ENCODE measurements at regions not wholly inside any gene's neighbourhood (a gene's known extent, or its start where the extent isn't known, plus 50 kb on each side); places are given as distances from the start of the nearest gene placed in this dataset.

- H3F3A ChIP-seq (ENCODE audit: low read depth): peaks cover 17% of the 10 kb centered on the region
- peaks cover 13% of the 10 kb centered on the region for H3K4me1 ChIP-seq
- H3K79me2 ChIP-seq (ENCODE audit: low read depth): no peaks in the 10 kb centered on the region
- no peaks in the 10 kb centered on the region for H3K36me3 ChIP-seq
- Mint-ChIP-seq H3K4me3 (no peak overlapping the region), H3K27me3 (ENCODE audit: insufficient read depth, low read depth) (no peaks in the 10 kb centered on the region), H3K9me3 (peaks cover 44% of the 10 kb centered on the region), H3K36me3 (peaks cover 12% of the 10 kb centered on the region), H3K4me1 (peaks cover 33% of the 10 kb centered on the region), H3K27ac (peak overlapping the region; percentile 65)
- no peak overlapping the region for H3K27ac ChIP-seq
- H3K4me3 ChIP-seq: no peak overlapping the region
- no peaks in the 10 kb centered on the region for H4K20me1 ChIP-seq (ENCODE audit: low read depth)
- H2AFZ ChIP-seq (replicated peaks): no peak overlapping the region
- no peaks in the 10 kb centered on the region for H3K9me3 ChIP-seq (ENCODE audit: low read depth)
- H3K9ac ChIP-seq: no peak overlapping the region
- no peak for TF ChIP-seq EZH2 (IDR thresholded peaks at IDR 0.05)
- no peak for TF ChIP-seq CTCF (IDR thresholded peaks at IDR 0.05)
- no peak for TF ChIP-seq EZH2phosphoT487 (IDR thresholded peaks at IDR 0.05)
- DNase-seq (ENCODE audit: low spot score): no peak
- no peak overlapping the region for H3K4me2 ChIP-seq
- H3K27me3 ChIP-seq: no peaks in the 10 kb centered on the region
Measured at GRCh38 chr12:124210991-124211577, 83.8 kb upstream of the RFLNA start.

- no peak overlapping the region for H3K4me3 Mint-ChIP-seq
- H3K4me1 Mint-ChIP-seq: peaks cover 37% of the 10 kb centered on the region
- peaks cover 21% of the 10 kb centered on the region for H3F3A ChIP-seq (ENCODE audit: low read depth)
Measured at GRCh38 chr12:124211753-124212152, 83.1 kb upstream of the RFLNA start.

GRCh38 chr12:124213666-124214347 is 81.1 kb upstream of the RFLNA start:
- no peaks in the 10 kb centered on the region for H3K79me2 ChIP-seq (ENCODE audit: low read depth)
- H3K9me3 ChIP-seq (ENCODE audit: low read depth): no peaks in the 10 kb centered on the region
- H3K4me2 ChIP-seq: no peak overlapping the region
- H3K4me3 ChIP-seq: no peak overlapping the region
- H3K27ac Mint-ChIP-seq: peak overlapping the region; percentile 51
- H3K36me3 Mint-ChIP-seq: peaks cover 11% of the 10 kb centered on the region
- no peak overlapping the region for H2AFZ ChIP-seq (replicated peaks)
- peaks cover 21% of the 10 kb centered on the region for H3K4me1 ChIP-seq
- H3K4me3 Mint-ChIP-seq: peak overlapping the region; percentile 46
- no peaks in the 10 kb centered on the region for H3K27me3 ChIP-seq
- H3F3A ChIP-seq (ENCODE audit: low read depth): peaks cover 28% of the 10 kb centered on the region
- H3K9me3 Mint-ChIP-seq: peaks cover 35% of the 10 kb centered on the region
- peaks cover 35% of the 10 kb centered on the region for H3K4me1 Mint-ChIP-seq
- H3K27ac ChIP-seq: no peak overlapping the region
- peak; percentile 28 for DNase-seq (ENCODE audit: low spot score)
- peaks cover 2% of the 10 kb centered on the region for H3K27me3 Mint-ChIP-seq (ENCODE audit: insufficient read depth, low read depth)
- H3K9ac ChIP-seq: no peak overlapping the region
- no peaks in the 10 kb centered on the region for H3K36me3 ChIP-seq
- peaks cover 3% of the 10 kb centered on the region for H4K20me1 ChIP-seq (ENCODE audit: low read depth)
- TF ChIP-seq EZH2 (IDR thresholded peaks at IDR 0.05) (no peak), EZH2phosphoT487 (IDR thresholded peaks at IDR 0.05) (no peak), CTCF (IDR thresholded peaks at IDR 0.05) (no peak)

More at GRCh38 chr12:124211753-124212152, 83.1 kb upstream of the RFLNA start:
- H3K27me3 Mint-ChIP-seq (ENCODE audit: insufficient read depth, low read depth): peaks cover 2% of the 10 kb centered on the region
- Histone ChIP-seq H3K4me3 (no peak overlapping the region), H4K20me1 (ENCODE audit: low read depth) (no peaks in the 10 kb centered on the region), H3K27ac (no peak overlapping the region), H2AFZ (replicated peaks) (no peak overlapping the region), H3K36me3 (no peaks in the 10 kb centered on the region), H3K27me3 (no peaks in the 10 kb centered on the region), H3K9ac (no peak overlapping the region), H3K9me3 (ENCODE audit: low read depth) (no peaks in the 10 kb centered on the region), H3K4me1 (peaks cover 13% of the 10 kb centered on the region), H3K4me2 (no peak overlapping the region), H3K79me2 (ENCODE audit: low read depth) (no peaks in the 10 kb centered on the region)
- no peak for DNase-seq (ENCODE audit: low spot score)
- H3K36me3 Mint-ChIP-seq: peaks cover 12% of the 10 kb centered on the region
- peaks cover 41% of the 10 kb centered on the region for H3K9me3 Mint-ChIP-seq
- H3K27ac Mint-ChIP-seq: no peak overlapping the region
- TF ChIP-seq EZH2 (IDR thresholded peaks at IDR 0.05) (no peak), EZH2phosphoT487 (IDR thresholded peaks at IDR 0.05) (no peak), CTCF (IDR thresholded peaks at IDR 0.05) (no peak)

Data from neural progenitor cell (in vitro differentiated cells).